Pons (tissue), 1 donor: ENCODE measurements at regions not wholly inside any gene's neighbourhood (a gene's known extent, or its start where the extent isn't known, plus 50 kb on each side); places are given as distances from the start of the nearest gene placed in this dataset.
A peak's percentile ranks its signal among the peaks of the same experiment; 100 is the strongest.
"Not testable (repeated sequence)": the region's sequence is repeated elsewhere in the genome, so short reads cannot be mapped to it uniquely, and the experiment has no call there.

Source experiments
- DNase-seq: peaks from one replicate; pipeline ENCODE4 v3.0.0-alpha.2; 2016; ENCODE audit warnings: low spot score

GRCh38 chr5:122600924-122601323 is 174.0 kb upstream of the SNX2 start:
- no peak for DNase-seq

- no peak for DNase-seq
Observed at GRCh38 chr5:122602700-122603099, 172.2 kb upstream of the SNX2 start.

GRCh38 chr5:122605236-122605635 is 169.6 kb upstream of the SNX2 start:
- no peak for DNase-seq

- DNase-seq = no peak
Observed at GRCh38 chr5:122607818-122608217, 167.1 kb upstream of the SNX2 start.

DNA sequence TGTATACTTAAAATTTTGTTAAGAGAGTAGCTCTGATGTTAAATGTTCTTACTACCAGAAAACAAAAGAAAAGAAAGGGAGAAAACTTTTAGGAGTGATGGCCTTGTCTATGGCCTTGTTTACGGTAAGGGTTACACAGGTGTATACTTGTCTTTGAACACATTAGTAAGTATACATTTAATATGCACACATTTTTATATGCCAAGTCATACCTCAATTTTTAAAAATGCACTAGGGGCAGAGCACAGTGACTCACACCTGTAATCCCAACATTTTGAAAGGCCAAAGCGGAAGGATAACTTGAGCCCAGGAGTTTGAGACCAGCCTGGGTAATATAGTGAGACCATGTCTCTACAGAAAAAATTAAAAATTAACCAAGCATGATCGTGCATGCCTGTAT is 166.7 kb upstream of the SNX2 start:
- no peak for DNase-seq

DNA sequence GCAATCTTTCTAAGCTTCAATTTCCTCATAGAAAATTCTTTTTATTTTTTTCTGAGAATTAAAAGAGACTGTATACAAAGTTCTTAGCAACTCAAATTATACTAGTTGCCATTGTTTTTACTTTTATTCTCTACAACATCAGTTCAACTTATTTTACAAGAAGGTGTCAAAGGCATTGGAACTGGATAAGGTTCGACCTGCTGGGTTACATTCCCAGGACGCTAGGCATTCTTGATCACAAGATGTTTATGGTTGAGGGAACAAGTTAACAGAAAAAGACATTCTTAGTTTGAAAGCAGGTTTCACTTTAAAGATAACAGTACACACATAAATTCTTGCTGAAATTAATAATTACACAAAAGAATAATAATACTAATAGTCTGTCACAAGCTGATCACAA is 163.5 kb upstream of the SNX2 start:
- no peak for DNase-seq

DNA sequence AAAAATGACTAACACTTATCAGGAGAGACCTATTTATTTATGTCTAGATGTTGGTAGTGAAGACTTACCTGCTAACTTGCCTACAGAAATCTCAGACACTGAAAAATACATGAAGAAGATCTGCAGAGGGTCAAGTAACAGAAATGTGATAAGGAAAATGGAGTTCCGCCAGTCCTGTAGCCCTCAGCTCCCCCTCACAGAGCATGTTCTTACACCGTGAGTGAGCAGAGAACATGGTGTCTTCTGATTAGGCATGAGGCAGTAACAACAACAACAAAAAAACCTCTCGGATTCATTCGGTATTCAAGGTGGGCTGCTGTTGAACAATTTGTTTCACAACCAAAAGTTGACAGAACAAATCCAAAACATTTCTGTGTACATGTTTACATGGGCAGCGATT is 162.0 kb upstream of the SNX2 start:
- no peak for DNase-seq

- DNase-seq = no peak
Observed at GRCh38 chr5:122615146-122615545, 159.7 kb upstream of the SNX2 start.

- DNase-seq = no peak
Observed at GRCh38 chr5:122615832-122616231, 159.0 kb upstream of the SNX2 start.

GRCh38 chr5:122618046-122618445 is 156.8 kb upstream of the SNX2 start:
- not testable (repeated sequence) for DNase-seq

GRCh38 chr5:122620768-122621167 is 154.1 kb upstream of the SNX2 start:
- DNase-seq = not testable (repeated sequence)

- DNase-seq = not testable (repeated sequence)
Observed at GRCh38 chr5:122628714-122629113, 146.2 kb upstream of the SNX2 start.

- DNase-seq = peak; percentile 7
Observed at GRCh38 chr5:122629121-122629677, 145.7 kb upstream of the SNX2 start.

DNA sequence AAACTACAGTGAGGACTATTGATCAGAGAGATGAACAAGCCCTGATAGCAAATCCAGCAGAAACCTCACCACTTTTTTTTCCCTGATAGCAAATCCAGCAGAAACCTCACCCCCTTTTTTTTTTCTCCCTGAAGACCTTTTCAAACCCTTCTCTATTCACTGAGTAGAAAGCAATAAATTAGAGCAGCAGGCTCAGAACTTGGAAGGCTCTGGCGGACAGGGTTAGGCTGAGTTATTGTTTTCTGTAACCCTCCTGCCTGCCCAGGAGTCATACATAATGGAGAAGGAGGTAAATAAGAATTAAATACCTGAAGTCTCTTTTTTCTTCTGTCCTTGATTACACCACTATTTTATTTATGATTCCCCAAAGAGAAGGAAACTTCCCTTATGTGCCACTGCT is 136.3 kb upstream of the SNX2 start:
- DNase-seq = no peak

GRCh38 chr5:122639033-122639432 is 135.8 kb upstream of the SNX2 start:
- no peak for DNase-seq

- DNase-seq = no peak
Observed at GRCh38 chr5:122639864-122640263, 135.0 kb upstream of the SNX2 start.

GRCh38 chr5:122649080-122649479 is 125.8 kb upstream of the SNX2 start:
- DNase-seq = no peak

DNA sequence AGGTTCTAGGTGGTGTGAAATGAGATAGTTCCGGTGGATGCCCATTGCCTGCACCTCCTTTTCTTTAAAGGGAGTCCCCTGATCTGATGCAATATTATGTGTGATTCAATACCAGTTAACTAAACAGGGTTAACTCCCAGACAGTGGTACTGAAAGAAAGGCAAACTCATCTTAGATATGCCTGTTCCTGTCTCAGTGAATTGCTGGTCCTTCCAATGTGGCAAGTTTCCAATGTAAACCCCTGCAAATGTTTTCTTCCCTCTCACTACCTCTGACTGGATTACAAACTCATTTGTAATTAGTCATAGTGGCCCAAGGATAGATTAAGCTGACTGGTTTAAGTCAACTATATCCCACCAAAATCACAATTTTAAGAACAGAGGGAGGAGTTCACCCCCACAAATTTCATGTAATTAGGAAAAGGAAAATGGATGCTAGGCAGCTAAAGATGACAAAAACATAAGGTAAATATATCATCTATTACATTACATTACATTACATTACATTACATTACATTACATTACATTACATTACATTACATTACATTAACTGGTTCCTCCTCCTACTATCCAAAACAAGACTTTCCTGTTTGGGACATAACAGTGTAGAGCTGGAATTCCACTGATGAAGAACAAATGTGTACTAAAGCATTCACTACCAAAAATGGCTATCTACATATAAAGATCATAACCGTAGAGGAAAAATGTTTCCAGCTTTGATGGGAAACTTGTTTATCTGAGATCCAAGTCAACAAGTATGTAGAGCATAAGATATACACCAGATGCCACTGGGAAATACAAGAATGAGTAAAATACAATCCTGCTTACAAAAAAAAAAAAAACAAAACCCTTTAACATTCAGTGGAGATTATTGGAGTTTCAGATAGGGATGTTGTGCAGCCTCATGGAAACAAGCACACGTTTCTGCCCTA is 121.5 kb upstream of the SNX2 start:
- DNase-seq = no peak

GRCh38 chr5:122656160-122656559 is 118.7 kb upstream of the SNX2 start:
- no peak for DNase-seq

- no peak for DNase-seq
Observed at GRCh38 chr5:122656577-122656976, 118.3 kb upstream of the SNX2 start.

DNA sequence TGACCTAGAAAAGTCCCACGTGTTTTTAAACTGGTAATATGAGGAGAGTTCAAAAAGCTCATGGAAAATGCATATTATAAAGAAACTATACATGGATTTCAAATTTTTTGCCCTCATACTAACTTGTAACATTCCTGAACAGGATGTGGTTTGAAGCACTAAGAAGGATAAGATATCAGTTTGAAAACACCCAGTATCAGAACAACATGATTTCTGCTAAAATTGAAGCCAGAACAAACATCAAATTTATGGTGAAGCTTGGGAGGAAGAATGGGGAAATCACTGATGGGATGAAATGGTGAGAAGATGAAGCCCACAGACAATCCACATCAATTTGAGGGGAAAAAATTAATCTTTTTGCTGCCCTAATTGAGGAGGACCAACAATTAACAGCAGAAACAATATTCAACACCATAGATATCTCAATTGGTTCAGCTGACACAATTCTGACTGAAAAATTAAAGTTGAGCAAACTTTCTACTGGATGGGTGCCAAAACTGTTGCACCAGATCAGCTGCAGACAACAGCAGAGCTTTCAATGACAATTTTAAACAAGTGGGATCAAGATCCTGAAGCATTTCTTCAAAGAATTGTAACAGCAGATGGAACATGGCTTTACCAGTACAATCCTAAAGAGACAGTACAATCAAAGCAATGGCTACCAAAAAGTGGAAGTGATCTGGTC is 113.2 kb upstream of the SNX2 start:
- no peak for DNase-seq

DNA sequence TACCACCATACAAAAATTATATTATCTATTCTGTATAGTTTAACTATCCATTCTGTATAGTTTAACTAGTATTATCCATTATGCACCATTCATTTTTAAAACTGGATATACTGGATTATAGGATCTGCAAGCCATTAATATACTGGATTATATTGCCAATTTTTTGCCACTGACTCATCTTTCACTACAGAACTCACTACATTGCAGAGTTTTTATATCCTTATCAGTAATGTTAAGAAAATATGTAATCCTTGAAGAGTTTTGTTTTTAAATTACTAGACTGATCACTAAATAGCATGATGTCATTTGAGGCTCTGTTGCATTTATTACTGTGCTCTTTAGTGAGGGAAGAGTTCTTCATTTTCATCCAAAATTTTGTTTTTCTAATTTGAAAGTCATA is 109.8 kb upstream of the SNX2 start:
- no peak for DNase-seq

GRCh38 chr5:122668552-122668951 is 106.3 kb upstream of the SNX2 start:
- no peak for DNase-seq
